ENCODE measurements at regions not wholly inside any gene's neighbourhood (a gene's known extent, or its start where the extent isn't known, plus 50 kb on each side); places are given as distances from the start of the nearest gene placed in this dataset.

DNA sequence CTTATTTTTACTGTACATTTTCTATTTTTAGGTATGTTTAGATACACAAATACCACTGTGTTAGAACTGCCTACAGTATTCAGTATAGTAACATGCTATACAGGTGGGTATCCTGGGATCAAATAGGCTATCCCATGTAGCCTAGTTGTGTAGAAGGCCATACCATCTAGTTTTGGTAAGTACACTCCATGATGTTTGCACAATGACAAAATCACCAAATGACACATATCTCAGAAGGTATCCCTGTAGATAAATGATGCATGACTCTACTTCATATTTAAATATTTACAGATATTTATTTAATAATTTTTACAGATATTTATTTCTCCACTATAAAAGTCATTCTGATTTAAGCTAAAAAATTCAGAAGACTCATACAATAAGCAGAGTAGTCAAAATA lies 233.8 kb upstream of the OSR1 start:
- TF ChIP-seq, protein P1, sequence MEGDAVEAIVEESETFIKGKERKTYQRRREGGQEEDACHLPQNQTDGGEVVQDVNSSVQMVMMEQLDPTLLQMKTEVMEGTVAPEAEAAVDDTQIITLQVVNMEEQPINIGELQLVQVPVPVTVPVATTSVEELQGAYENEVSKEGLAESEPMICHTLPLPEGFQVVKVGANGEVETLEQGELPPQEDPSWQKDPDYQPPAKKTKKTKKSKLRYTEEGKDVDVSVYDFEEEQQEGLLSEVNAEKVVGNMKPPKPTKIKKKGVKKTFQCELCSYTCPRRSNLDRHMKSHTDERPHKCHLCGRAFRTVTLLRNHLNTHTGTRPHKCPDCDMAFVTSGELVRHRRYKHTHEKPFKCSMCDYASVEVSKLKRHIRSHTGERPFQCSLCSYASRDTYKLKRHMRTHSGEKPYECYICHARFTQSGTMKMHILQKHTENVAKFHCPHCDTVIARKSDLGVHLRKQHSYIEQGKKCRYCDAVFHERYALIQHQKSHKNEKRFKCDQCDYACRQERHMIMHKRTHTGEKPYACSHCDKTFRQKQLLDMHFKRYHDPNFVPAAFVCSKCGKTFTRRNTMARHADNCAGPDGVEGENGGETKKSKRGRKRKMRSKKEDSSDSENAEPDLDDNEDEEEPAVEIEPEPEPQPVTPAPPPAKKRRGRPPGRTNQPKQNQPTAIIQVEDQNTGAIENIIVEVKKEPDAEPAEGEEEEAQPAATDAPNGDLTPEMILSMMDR (conservative IDR thresholded peaks at IDR 0.05) = no peak
- no peak for TF ChIP-seq ZFX (IDR thresholded peaks at IDR 0.05)

Measured in C4-2B (cell line).